Type B pancreatic cell (in vitro differentiated cells): ENCODE measurements at regions not wholly inside any gene's neighbourhood (a gene's known extent, or its start where the extent isn't known, plus 50 kb on each side); places are given as distances from the start of the nearest gene placed in this dataset.

Source experiments
- DNase-seq: peaks from one replicate; pipeline ENCODE4 v3.0.0; 2021; ENCODE audit warnings: mixed read lengths; ENCODE audit not compliant: unreplicated experiment; ENCODE audit errors: extremely low spot score
- H3K27ac Mint-ChIP-seq: 2 replicates; pipeline ENCODE4 v1.8.0; 2021; ENCODE audit warnings: mild to moderate bottlenecking, mixed read lengths
- H3K27me3 Mint-ChIP-seq: 2 replicates; pipeline ENCODE4 v1.8.0; 2021; ENCODE audit warnings: mixed read lengths
- H3K36me3 Mint-ChIP-seq: 2 replicates; pipeline ENCODE4 v1.8.0; 2021; ENCODE audit warnings: mixed read lengths
- H3K4me1 Mint-ChIP-seq: one replicate; pipeline ENCODE4 v1.8.0; 2021; ENCODE audit warnings: mixed read lengths; ENCODE audit not compliant: unreplicated experiment
- H3K4me3 Mint-ChIP-seq: 2 replicates; pipeline ENCODE4 v1.8.0; 2021; ENCODE audit warnings: mild to moderate bottlenecking, mixed read lengths
- H3K9me3 Mint-ChIP-seq: 2 replicates; pipeline ENCODE4 v1.8.0; 2021; ENCODE audit warnings: mixed read lengths
- CTCF ChIP-seq: fragments of 200-600 bp; sonication (generic); conservative IDR thresholded peaks from 2 replicates; pipeline ENCODE4 v1.5.0; 2021; ENCODE audit warnings: antibody characterized with exemption, mild to moderate bottlenecking

- no peak for DNase-seq
- Mint-ChIP-seq H3K9me3 (no peaks in the 10 kb centered on the region), H3K27me3 (no peaks in the 10 kb centered on the region), H3K36me3 (no peaks in the 10 kb centered on the region), H3K27ac (no peak overlapping the region), H3K4me3 (no peak overlapping the region), H3K4me1 (peaks cover 9% of the 10 kb centered on the region)
- TF ChIP-seq CTCF: no peak
Measured at GRCh38 chr12:124168016-124168786, 126.7 kb upstream of the RFLNA start.

GRCh38 chr12:124169577-124170284, 125.2 kb upstream of the RFLNA start:
- Mint-ChIP-seq H3K9me3 (no peaks in the 10 kb centered on the region), H3K4me1 (peaks cover 18% of the 10 kb centered on the region), H3K27me3 (no peaks in the 10 kb centered on the region)

GRCh38 chr12:124170760-124171159, 124.1 kb upstream of the RFLNA start:
- no peak for TF ChIP-seq CTCF
- H3K27ac Mint-ChIP-seq: no peak overlapping the region

More at GRCh38 chr12:124169577-124170284, 125.2 kb upstream of the RFLNA start:
- no peak for DNase-seq
- Mint-ChIP-seq H3K27ac (no peak overlapping the region), H3K36me3 (no peaks in the 10 kb centered on the region), H3K4me3 (no peak overlapping the region)
- TF ChIP-seq CTCF: no peak

GRCh38 chr12:124171231-124171979, 123.5 kb upstream of the RFLNA start:
- no peak for DNase-seq
- H3K36me3 Mint-ChIP-seq: no peaks in the 10 kb centered on the region
- H3K4me3 Mint-ChIP-seq: no peak overlapping the region
- no peak for TF ChIP-seq CTCF
- H3K9me3 Mint-ChIP-seq: no peaks in the 10 kb centered on the region
- H3K27me3 Mint-ChIP-seq: no peaks in the 10 kb centered on the region
- H3K27ac Mint-ChIP-seq: no peak overlapping the region
- H3K4me1 Mint-ChIP-seq: peaks cover 32% of the 10 kb centered on the region

More at GRCh38 chr12:124170760-124171159, 124.1 kb upstream of the RFLNA start:
- no peaks in the 10 kb centered on the region for H3K27me3 Mint-ChIP-seq
- H3K9me3 Mint-ChIP-seq: no peaks in the 10 kb centered on the region
- H3K4me3 Mint-ChIP-seq: no peak overlapping the region
- no peaks in the 10 kb centered on the region for H3K36me3 Mint-ChIP-seq
- peaks cover 25% of the 10 kb centered on the region for H3K4me1 Mint-ChIP-seq
- no peak for DNase-seq

GRCh38 chr12:124172636-124173035, 122.3 kb upstream of the RFLNA start:
- no peak for TF ChIP-seq CTCF
- Mint-ChIP-seq H3K27me3 (no peaks in the 10 kb centered on the region), H3K4me1 (peaks cover 38% of the 10 kb centered on the region), H3K9me3 (no peaks in the 10 kb centered on the region), H3K36me3 (no peaks in the 10 kb centered on the region), H3K4me3 (no peak overlapping the region), H3K27ac (no peak overlapping the region)
- no peak for DNase-seq
